ENCODE measurements at regions not wholly inside any gene's neighbourhood (a gene's known extent, or its start where the extent isn't known, plus 50 kb on each side); places are given as distances from the start of the nearest gene placed in this dataset.

DNA sequence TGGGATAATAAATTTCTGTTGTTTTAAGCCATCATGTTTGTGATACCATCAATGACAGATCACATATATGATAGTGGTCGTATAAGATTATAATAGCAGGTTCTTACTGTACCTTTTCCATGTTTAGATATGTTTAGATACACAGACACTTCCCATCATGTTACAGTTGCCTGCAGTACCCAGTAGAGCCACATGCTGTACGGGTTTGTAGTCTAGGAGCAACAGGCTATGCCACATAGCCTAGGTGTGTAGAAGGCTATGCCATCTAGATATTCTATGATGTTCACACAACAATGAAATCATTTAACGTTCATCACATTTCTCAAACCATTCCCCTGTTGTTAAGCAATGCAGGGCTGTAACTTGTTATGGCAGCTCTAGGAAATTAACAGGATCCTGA is 132.9 kb upstream of the SH3BP4 start:
- H3K27ac Mint-ChIP-seq, result no peak overlapping the region

DNA sequence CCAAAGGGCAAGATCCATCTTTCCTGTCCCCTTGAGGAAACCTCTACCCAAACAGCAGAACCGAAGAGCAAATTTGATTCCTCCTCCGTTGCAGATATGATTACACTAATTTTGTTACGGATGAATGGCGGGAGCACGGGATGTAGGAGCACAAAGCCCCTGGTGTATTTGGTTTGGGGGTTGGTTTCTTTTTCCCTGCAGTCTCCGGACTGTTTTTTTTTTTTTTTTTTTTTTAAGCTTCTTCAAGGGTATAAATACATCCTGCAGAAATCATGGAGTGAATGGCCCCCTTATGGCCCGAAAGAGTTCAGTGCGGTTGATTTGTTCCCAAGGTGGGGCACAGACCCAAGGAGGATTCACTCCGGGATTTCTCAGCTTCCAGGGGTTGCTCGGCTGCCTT is 135.3 kb upstream of the SH3BP4 start:
- DNase-seq (no peak), ATAC-seq (no peak)
- no peaks in the 10 kb centered on the region for H3K9me3 Mint-ChIP-seq (ENCODE audit: low read depth)
- CTCF ChIA-PET, result no interaction called here
- no peaks in the 10 kb centered on the region for H3K4me1 Mint-ChIP-seq
- H3K27ac Mint-ChIP-seq, result no peak overlapping the region
- peaks cover 8% of the 10 kb centered on the region for H3K27me3 Mint-ChIP-seq
- H3K4me3 Mint-ChIP-seq, result no peak overlapping the region
- H3K36me3 Mint-ChIP-seq, result no peaks in the 10 kb centered on the region

More for the DNA sequence above, 132.9 kb upstream of the SH3BP4 start:
- DNase-seq, result no peak
- Mint-ChIP-seq H3K27me3 (peaks cover 8% of the 10 kb centered on the region), H3K4me3 (no peak overlapping the region), H3K4me1 (no peaks in the 10 kb centered on the region), H3K36me3 (no peaks in the 10 kb centered on the region), H3K9me3 (ENCODE audit: low read depth) (no peaks in the 10 kb centered on the region)
- CTCF ChIA-PET, result no interaction called here
- no peak for ATAC-seq

DNA sequence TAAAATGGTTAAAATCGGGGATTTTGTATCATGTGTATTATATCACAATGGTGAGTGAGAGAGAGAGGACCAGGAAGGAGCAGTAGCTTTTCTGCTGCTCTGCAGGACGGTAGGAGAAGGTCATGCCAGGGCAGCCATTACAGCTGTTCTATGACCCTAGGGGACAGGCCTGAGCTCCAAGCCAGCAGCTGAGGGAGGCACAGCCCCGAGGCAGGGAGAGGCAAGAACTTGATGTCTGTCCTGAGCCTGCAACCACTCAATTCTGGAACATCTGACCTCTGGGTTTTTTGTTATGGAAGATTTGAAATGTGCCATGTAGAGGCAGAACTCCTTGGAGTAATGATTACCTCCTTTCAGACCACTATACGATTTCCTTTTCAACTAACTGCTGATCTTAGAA is 135.8 kb upstream of the SH3BP4 start:
- no peaks in the 10 kb centered on the region for H3K4me1 Mint-ChIP-seq
- no peaks in the 10 kb centered on the region for H3K9me3 Mint-ChIP-seq (ENCODE audit: low read depth)
- H3K27ac Mint-ChIP-seq, result no peak overlapping the region
- DNase-seq, result no peak
- CTCF ChIA-PET, result no interaction called here
- no peak for ATAC-seq
- H3K36me3 Mint-ChIP-seq, result no peaks in the 10 kb centered on the region
- H3K27me3 Mint-ChIP-seq, result peaks cover 8% of the 10 kb centered on the region
- H3K4me3 Mint-ChIP-seq, result no peak overlapping the region

DNA sequence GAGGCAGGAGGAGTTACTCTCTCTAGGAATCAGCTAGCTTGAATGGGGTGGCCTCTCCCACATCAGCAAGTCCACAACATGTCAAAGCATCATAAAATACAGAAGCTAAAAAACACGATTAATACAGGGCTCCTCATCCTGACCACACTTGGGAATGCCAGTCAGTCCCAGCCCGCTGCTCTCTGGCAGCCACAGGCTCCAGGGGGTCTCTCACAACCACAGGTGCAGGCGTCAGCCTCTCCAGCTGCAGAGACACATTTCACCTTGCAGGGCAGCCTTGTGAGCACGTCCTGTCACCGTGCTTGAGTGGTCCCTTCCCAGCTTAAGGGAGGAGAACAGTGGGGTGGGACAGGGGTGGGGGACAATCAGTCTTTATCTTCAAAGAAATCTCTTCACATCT is 137.4 kb upstream of the SH3BP4 start:
- Mint-ChIP-seq H3K36me3 (no peaks in the 10 kb centered on the region), H3K9me3 (ENCODE audit: low read depth) (no peaks in the 10 kb centered on the region), H3K27ac (no peak overlapping the region), H3K4me3 (no peak overlapping the region), H3K27me3 (peaks cover 8% of the 10 kb centered on the region), H3K4me1 (no peaks in the 10 kb centered on the region)
- DNase-seq (no peak), ATAC-seq (no peak)
- CTCF ChIA-PET, result no interaction called here

DNA sequence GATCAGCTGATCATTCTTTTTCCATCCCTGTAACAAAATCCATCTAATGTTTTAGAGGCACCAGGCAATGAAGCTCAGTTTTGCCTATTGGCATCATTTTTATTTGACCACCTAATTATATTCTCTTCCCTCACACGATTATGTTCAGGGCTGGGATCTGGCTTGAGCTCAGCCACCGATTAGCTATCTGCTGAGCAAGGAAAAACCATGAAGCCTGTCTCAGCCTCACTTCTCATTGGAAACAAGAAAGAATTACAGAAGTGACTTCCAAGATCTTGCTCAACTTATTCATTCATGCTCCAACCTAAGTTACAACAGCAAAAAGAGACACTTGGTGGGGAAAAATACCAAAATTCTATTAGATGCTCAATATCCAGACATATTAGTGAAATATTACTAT is 139.0 kb upstream of the SH3BP4 start:
- CTCF ChIA-PET, result no interaction called here
- H3K27ac Mint-ChIP-seq, result no peak overlapping the region
- H3K9me3 Mint-ChIP-seq (ENCODE audit: low read depth), result no peaks in the 10 kb centered on the region
- peaks cover 8% of the 10 kb centered on the region for H3K27me3 Mint-ChIP-seq
- ATAC-seq (no peak), DNase-seq (no peak)
- H3K4me3 Mint-ChIP-seq, result no peak overlapping the region
- H3K4me1 Mint-ChIP-seq, result no peaks in the 10 kb centered on the region
- no peaks in the 10 kb centered on the region for H3K36me3 Mint-ChIP-seq

DNA sequence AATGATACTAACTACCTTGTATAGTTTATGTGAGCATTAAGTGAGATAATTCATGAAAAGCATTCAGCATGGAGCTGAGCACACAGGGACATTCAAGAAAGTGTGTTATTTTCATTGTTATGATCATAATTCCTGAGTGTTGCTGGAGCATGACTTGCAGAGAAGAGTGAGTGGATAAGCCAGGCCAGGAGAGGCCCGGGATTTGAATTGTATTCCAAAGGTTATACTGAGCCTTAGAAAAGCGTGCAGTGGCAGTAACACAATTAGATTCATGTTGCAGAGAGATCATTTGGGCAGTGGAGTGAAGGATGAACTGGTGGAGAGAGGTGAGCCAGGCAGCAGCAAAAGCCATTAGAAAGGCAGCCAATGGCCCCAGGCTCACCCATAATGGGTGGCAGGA is 142.9 kb upstream of the SH3BP4 start:
- Mint-ChIP-seq H3K36me3 (no peaks in the 10 kb centered on the region), H3K27ac (no peak overlapping the region), H3K9me3 (ENCODE audit: low read depth) (no peaks in the 10 kb centered on the region), H3K4me3 (no peak overlapping the region), H3K27me3 (peaks cover 2% of the 10 kb centered on the region), H3K4me1 (no peaks in the 10 kb centered on the region)
- ATAC-seq (no peak), DNase-seq (no peak)
- CTCF ChIA-PET, result no interaction called here

DNA sequence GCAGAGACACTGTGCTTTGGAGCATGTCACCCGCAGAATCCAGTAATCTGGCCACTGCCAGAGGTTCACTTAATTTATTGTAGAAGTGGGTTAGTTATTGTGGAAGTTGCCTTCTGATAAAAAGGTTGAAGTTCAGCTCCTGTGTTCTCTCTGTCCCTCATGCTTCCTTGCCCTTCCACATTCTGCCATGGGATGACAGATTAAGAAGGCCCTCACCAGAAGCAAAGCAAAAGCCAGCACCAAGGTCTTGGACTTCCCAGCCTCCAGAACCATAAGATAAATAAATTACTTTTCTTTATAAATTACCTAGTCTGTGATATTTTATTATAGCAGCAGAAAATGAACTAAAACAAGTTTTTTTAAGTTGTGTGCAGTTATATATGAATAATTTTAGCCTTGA is 145.0 kb upstream of the SH3BP4 start:
- Mint-ChIP-seq H3K36me3 (no peaks in the 10 kb centered on the region), H3K27me3 (peaks cover 2% of the 10 kb centered on the region), H3K4me1 (no peaks in the 10 kb centered on the region), H3K4me3 (no peak overlapping the region), H3K27ac (no peak overlapping the region), H3K9me3 (ENCODE audit: low read depth) (no peaks in the 10 kb centered on the region)
- ATAC-seq (no peak), DNase-seq (no peak)
- CTCF ChIA-PET, result no interaction called here

DNA sequence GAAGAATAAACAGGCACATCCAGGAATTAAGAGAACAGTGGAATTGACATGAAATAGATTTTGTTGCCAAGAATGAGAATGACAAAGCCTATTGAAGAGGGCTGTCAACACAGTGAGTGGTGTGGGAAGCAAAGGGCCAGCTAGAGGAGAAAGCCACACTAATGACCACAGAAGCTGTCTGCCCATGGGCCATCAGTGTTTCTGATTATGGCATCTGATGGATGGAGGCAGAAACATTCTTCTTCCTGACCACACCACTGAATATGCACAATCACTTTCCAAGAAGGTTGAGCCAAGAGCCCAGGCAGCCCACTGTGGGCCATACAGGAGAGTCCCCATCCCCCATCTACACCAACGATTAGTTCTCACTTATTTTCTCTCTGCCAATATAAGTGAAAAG is 146.0 kb upstream of the SH3BP4 start:
- H3K4me1 Mint-ChIP-seq, result no peaks in the 10 kb centered on the region
- no peak for DNase-seq
- ATAC-seq, result no peak
- no peak overlapping the region for H3K27ac Mint-ChIP-seq
- CTCF ChIA-PET, result no interaction called here
- no peaks in the 10 kb centered on the region for H3K9me3 Mint-ChIP-seq (ENCODE audit: low read depth)
- no peak overlapping the region for H3K4me3 Mint-ChIP-seq
- H3K27me3 Mint-ChIP-seq, result peaks cover 2% of the 10 kb centered on the region
- H3K36me3 Mint-ChIP-seq, result no peaks in the 10 kb centered on the region

DNA sequence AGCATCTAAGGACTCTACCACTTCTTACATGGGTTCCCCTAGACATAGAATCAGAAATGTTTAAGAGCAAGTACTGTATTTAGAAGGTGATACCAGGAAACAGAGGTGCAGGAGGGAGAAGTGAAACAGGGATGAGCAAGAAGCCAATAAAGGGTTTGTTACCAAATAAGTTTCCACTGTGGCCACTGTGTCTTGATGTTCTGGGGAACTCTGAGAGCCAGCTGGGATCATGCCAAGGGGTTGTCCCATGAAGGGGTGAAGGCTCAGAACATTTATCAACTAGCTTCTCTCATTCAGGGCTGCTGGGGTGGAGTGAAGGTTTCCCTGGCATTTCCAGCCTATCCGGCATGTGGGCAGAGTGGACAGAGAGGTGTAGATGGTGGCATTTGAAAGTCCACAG is 147.1 kb upstream of the SH3BP4 start:
- no peak overlapping the region for H3K4me3 Mint-ChIP-seq
- CTCF ChIA-PET, result no interaction called here
- no peaks in the 10 kb centered on the region for H3K36me3 Mint-ChIP-seq
- DNase-seq (no peak), ATAC-seq (no peak)
- no peaks in the 10 kb centered on the region for H3K9me3 Mint-ChIP-seq (ENCODE audit: low read depth)
- H3K27me3 Mint-ChIP-seq, result peaks cover 2% of the 10 kb centered on the region
- no peak overlapping the region for H3K27ac Mint-ChIP-seq
- no peaks in the 10 kb centered on the region for H3K4me1 Mint-ChIP-seq

DNA sequence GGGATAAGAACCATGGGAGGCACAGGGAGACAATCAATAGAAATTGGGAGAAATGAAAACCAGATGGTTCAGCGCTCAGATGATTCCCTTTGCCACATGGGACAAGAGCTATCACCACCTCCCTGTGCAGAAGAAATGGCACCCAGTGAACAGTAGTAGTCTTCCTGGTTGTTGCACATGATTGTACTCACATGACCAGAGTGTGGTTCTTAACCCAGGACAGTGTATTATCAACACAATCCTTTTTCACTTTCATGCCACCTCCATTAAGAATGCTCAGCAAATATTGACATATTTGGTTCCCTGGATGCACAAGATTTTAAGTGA is 149.0 kb upstream of the SH3BP4 start:
- CTCF ChIA-PET, result no interaction called here
- Mint-ChIP-seq H3K27ac (no peak overlapping the region), H3K36me3 (no peaks in the 10 kb centered on the region), H3K4me1 (no peaks in the 10 kb centered on the region), H3K27me3 (peaks cover 2% of the 10 kb centered on the region), H3K9me3 (ENCODE audit: low read depth) (no peaks in the 10 kb centered on the region), H3K4me3 (no peak overlapping the region)
- no peak for ATAC-seq
- DNase-seq, result no peak

DNA sequence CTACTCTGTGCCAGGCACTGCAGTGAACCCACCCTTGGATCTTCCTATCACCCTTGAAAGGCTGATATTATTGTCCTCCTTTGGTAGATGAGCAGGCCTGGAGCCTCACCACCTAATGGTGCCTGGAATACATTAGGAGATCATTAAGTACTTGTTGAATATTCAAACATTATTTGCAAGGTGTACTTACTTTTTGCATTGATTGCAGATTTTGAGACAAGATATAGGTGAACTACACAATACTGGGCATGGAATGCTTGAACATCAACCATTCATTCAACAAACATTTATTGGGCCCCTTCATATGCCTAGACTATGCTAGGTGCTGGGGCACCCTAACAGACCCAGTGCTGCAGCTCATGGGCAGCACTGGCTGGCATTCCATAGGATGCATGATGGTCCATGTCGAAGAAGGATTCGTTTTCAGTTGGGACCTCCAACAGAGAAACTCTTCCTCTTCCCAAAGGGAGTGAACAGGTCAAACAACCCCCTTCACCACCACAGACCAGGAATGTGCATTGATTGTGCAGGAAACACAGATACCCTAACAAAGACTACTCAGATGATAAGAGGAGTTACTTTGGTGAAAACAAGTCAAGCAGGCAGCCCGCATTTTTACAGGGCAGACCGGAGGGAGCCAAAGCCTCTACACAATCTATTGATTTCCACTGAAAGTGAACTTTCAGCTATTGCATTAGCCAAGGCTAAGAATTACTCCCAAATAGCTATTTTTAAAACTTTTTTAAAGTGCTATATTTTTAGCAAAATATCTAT is 149.6 kb upstream of the SH3BP4 start:
- ATAC-seq, result no peak
- H3K4me1 Mint-ChIP-seq, result no peaks in the 10 kb centered on the region
- no peaks in the 10 kb centered on the region for H3K9me3 Mint-ChIP-seq (ENCODE audit: low read depth)
- H3K27ac Mint-ChIP-seq, result no peak overlapping the region
- DNase-seq, result no peak
- H3K4me3 Mint-ChIP-seq, result no peak overlapping the region
- CTCF ChIA-PET, result no interaction called here
- no peaks in the 10 kb centered on the region for H3K36me3 Mint-ChIP-seq
- H3K27me3 Mint-ChIP-seq, result peaks cover 2% of the 10 kb centered on the region

DNA sequence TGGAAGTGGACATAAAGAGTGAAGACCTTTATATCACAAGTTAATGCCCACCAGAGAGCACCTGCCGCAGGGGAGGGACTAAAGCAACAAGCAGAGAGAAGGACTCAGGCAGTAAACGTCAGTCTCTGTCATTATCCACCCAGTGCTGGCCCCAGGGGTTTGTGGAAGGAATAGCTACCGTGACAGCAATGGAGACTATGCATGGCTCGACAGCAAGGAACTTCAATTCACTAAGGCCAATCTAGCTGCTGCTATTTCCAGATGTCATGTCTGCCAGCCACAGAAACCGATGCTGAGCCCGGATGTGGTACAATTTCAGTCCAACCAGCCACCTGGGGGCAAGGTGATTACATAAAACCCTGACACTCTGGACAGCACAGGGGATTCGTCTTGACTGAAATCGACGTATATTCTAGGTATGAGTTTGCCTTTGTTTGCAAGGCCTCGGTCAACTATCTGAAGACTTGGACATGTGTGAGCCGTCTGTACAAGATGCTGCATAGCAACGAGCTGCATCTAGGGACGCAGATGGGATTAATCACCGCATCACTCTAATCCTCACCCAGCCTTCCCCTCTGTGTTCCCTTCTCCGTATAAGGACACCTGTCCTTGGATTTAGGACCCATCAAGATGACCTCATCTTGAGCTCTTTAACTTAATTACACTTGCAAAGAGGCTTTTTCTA is 154.1 kb upstream of the SH3BP4 start:
- H3K4me1 Mint-ChIP-seq, result no peaks in the 10 kb centered on the region
- no peaks in the 10 kb centered on the region for H3K36me3 Mint-ChIP-seq
- CTCF ChIA-PET, result no interaction called here
- ATAC-seq (no peak), DNase-seq (no peak)
- no peak overlapping the region for H3K27ac Mint-ChIP-seq
- no peak overlapping the region for H3K4me3 Mint-ChIP-seq
- H3K27me3 Mint-ChIP-seq, result peaks cover 3% of the 10 kb centered on the region
- H3K9me3 Mint-ChIP-seq (ENCODE audit: low read depth), result no peaks in the 10 kb centered on the region

DNA sequence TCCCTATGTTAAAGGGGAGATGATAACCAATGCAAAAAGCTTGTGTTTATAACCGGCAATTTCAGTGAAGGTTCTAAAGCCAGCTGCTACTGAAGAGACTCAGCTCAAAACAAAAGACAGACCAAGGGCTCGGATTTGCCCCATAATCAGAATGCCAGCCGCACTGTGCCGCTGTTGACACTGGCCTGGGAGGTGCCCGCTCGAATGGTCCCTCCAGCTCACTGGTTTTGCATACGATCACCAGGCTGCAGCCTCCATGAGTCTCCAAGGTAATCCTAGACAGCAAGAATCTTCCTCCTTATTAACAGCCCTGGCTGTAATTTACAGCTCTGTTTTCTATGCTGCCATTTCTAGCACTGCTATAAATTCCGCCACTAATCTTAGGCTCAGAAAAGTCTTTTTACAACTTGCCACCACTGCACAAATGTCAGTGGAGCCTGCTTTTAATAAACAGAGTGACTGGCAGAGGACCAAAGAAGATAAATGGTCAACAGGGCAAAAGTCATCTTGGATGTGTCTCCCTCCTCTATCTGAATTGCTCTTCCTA is 155.7 kb upstream of the SH3BP4 start:
- CTCF ChIA-PET, result no interaction called here
- Mint-ChIP-seq H3K36me3 (no peaks in the 10 kb centered on the region), H3K4me1 (no peaks in the 10 kb centered on the region), H3K27ac (no peak overlapping the region), H3K9me3 (ENCODE audit: low read depth) (no peaks in the 10 kb centered on the region), H3K27me3 (peaks cover 3% of the 10 kb centered on the region), H3K4me3 (no peak overlapping the region)
- ATAC-seq, result no peak
- DNase-seq, result no peak

DNA sequence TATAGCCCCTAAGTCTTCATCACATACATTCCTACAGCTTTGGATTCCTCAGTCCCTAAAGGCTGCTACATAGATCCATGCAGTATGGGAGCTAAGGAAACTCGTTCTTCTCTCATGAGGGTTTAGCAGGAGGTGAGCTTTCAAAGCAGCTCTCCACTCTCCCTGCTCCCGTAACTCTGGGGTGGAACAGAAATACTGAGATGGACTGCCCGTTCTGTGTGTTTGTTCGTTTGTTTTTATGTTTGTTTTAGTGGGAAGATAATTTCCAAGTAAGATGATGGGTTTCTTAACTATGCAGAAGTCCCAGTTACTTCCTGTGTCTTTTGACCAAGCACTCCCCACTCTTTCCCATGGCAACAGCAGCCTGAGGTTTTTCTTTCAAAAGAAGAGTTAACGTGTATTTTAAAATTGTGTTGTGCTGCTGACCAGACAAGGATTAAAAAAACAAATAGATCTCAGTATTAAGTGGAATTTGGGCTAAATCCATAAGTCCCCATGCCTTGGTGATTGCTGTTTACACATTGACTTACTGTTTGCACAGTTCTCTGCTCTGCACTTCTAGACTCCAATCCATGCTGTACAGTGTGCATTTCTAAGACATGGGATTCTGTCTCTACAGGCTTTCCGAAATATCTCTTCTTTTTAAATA is 156.4 kb upstream of the SH3BP4 start:
- DNase-seq (no peak), ATAC-seq (no peak)
- Mint-ChIP-seq H3K27me3 (peaks cover 3% of the 10 kb centered on the region), H3K27ac (no peak overlapping the region), H3K36me3 (no peaks in the 10 kb centered on the region), H3K4me1 (no peaks in the 10 kb centered on the region), H3K4me3 (no peak overlapping the region), H3K9me3 (ENCODE audit: low read depth) (no peaks in the 10 kb centered on the region)
- CTCF ChIA-PET, result no interaction called here
